ENCODE measurements at regions not wholly inside any gene's neighbourhood (a gene's known extent, or its start where the extent isn't known, plus 50 kb on each side); places are given as distances from the start of the nearest gene placed in this dataset.

DNA sequence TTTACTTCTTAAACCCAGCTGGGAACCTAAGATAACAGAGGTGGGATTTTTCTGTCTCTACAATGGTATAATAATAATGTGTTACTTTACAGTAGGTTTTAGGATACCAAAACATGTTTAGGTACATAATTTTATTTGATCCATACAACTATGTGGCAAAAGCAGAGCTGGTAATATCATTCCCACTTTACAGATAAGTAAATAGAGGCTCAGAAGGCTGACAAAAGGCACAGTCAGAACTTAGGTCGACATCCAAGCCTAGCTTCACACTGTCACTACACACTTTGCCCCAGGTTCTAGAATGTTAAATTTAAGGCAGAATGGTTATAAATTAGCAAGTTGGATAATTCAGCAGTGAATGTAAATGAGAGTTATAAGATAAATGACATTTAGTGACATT lies 189.6 kb upstream of the PARD3B start:
- no peak for TF ChIP-seq CTCF (conservative IDR thresholded peaks at IDR 0.05; ENCODE audit: low read length)
- TF ChIP-seq EZH2phosphoT487 (IDR thresholded peaks at IDR 0.05; ENCODE audit: borderline replicate concordance, low read depth, low read length) = no peak
